ENCODE measurements at regions not wholly inside any gene's neighbourhood (a gene's known extent, or its start where the extent isn't known, plus 50 kb on each side); places are given as distances from the start of the nearest gene placed in this dataset.

GRCh38 chr2:181356526-181357130 lies 100.6 kb upstream of the ITGA4 start:
- no peaks in the 10 kb centered on the region for H3K9me3 ChIP-seq (ENCODE audit: control insufficient read depth, low read depth, low read length)
- H3K27ac ChIP-seq (ENCODE audit: control insufficient read depth, insufficient read depth, low read length), result no peak overlapping the region
- DNase-seq (ENCODE audit: low read depth, low spot score) (no peak), FAIRE-seq (no peak)
- H3K9ac ChIP-seq (ENCODE audit: control insufficient read depth, extremely low read depth, insufficient read depth, low read length), result no peak overlapping the region
- H4K20me1 ChIP-seq (ENCODE audit: control insufficient read depth, extremely low read depth, insufficient read depth, low read length), result no peaks in the 10 kb centered on the region
- no peak overlapping the region for H2AFZ ChIP-seq (ENCODE audit: control insufficient read depth, low read length)
- dilution Hi-C loops (cut with MboI; ENCODE audit: extremely low pct_ligation_motif_present, low sequenced_read_pairs), result no loop called here
- H3K27me3 ChIP-seq (ENCODE audit: control insufficient read depth, extremely low read depth, insufficient read depth, low read length), result no peaks in the 10 kb centered on the region
- no peaks in the 10 kb centered on the region for H3K9me1 ChIP-seq (ENCODE audit: control insufficient read depth, extremely low read depth, insufficient read depth, low read length)
- H3K4me1 ChIP-seq (ENCODE audit: control insufficient read depth, extremely low read depth, insufficient read depth, low read length), result peaks cover 4% of the 10 kb centered on the region
- no peaks in the 10 kb centered on the region for H3K79me2 ChIP-seq (ENCODE audit: control insufficient read depth, insufficient read depth, low read length)
- H3K36me3 ChIP-seq (ENCODE audit: control insufficient read depth in 2 of 2, extremely low read depth in 1 of 2, insufficient read depth in 2 of 2, low read length in 2 of 2), result no peaks in the 10 kb centered on the region
- no peak overlapping the region for H3K4me3 ChIP-seq (ENCODE audit: control insufficient read depth in 2 of 3, extremely low read depth in 1 of 3, insufficient read depth in 2 of 3, low read depth in 1 of 3, low read length in 3 of 3)
- TF ChIP-seq CTCF (optimal IDR thresholded peaks at IDR 0.05 in 1 of 3, IDR thresholded peaks at IDR 0.05 in 1 of 3, conservative IDR thresholded peaks at IDR 0.05 in 1 of 3; ENCODE audit: extremely low read depth in 1 of 3, insufficient read depth in 2 of 3, low read length in 3 of 3) (no peak), EZH2 (IDR thresholded peaks at IDR 0.05; ENCODE audit: low read length) (no peak)
- H3K4me2 ChIP-seq (ENCODE audit: control insufficient read depth, extremely low read depth, insufficient read depth, low read depth, low read length), result no peak overlapping the region

GRCh38 chr2:181357979-181358378 lies 99.2 kb upstream of the ITGA4 start:
- dilution Hi-C loops (cut with MboI; ENCODE audit: extremely low pct_ligation_motif_present, low sequenced_read_pairs), result no loop called here
- no peaks in the 10 kb centered on the region for H3K27me3 ChIP-seq (ENCODE audit: control insufficient read depth, extremely low read depth, insufficient read depth, low read length)
- H3K4me1 ChIP-seq (ENCODE audit: control insufficient read depth, extremely low read depth, insufficient read depth, low read length), result peaks cover 4% of the 10 kb centered on the region
- no peak overlapping the region for H3K4me3 ChIP-seq (ENCODE audit: control insufficient read depth in 2 of 3, extremely low read depth in 1 of 3, insufficient read depth in 2 of 3, low read depth in 1 of 3, low read length in 3 of 3)
- H2AFZ ChIP-seq (ENCODE audit: control insufficient read depth, low read length), result no peak overlapping the region
- no peak for FAIRE-seq
- no peaks in the 10 kb centered on the region for H3K9me3 ChIP-seq (ENCODE audit: control insufficient read depth, low read depth, low read length)
- no peak for DNase-seq (ENCODE audit: low read depth, low spot score)
- H3K9ac ChIP-seq (ENCODE audit: control insufficient read depth, extremely low read depth, insufficient read depth, low read length), result no peak overlapping the region
- H3K9me1 ChIP-seq (ENCODE audit: control insufficient read depth, extremely low read depth, insufficient read depth, low read length), result no peaks in the 10 kb centered on the region
- H3K4me2 ChIP-seq (ENCODE audit: control insufficient read depth, extremely low read depth, insufficient read depth, low read depth, low read length), result no peak overlapping the region
- no peak overlapping the region for H3K27ac ChIP-seq (ENCODE audit: control insufficient read depth, insufficient read depth, low read length)
- TF ChIP-seq EZH2 (IDR thresholded peaks at IDR 0.05; ENCODE audit: low read length) (no peak), CTCF (optimal IDR thresholded peaks at IDR 0.05 in 1 of 3, IDR thresholded peaks at IDR 0.05 in 1 of 3, conservative IDR thresholded peaks at IDR 0.05 in 1 of 3; ENCODE audit: extremely low read depth in 1 of 3, insufficient read depth in 2 of 3, low read length in 3 of 3) (no peak)
- H3K79me2 ChIP-seq (ENCODE audit: control insufficient read depth, insufficient read depth, low read length), result no peaks in the 10 kb centered on the region
- H3K36me3 ChIP-seq (ENCODE audit: control insufficient read depth in 2 of 2, extremely low read depth in 1 of 2, insufficient read depth in 2 of 2, low read length in 2 of 2), result no peaks in the 10 kb centered on the region
- no peaks in the 10 kb centered on the region for H4K20me1 ChIP-seq (ENCODE audit: control insufficient read depth, extremely low read depth, insufficient read depth, low read length)
